ENCODE measurements at regions not wholly inside any gene's neighbourhood (a gene's known extent, or its start where the extent isn't known, plus 50 kb on each side); places are given as distances from the start of the nearest gene placed in this dataset.

DNA sequence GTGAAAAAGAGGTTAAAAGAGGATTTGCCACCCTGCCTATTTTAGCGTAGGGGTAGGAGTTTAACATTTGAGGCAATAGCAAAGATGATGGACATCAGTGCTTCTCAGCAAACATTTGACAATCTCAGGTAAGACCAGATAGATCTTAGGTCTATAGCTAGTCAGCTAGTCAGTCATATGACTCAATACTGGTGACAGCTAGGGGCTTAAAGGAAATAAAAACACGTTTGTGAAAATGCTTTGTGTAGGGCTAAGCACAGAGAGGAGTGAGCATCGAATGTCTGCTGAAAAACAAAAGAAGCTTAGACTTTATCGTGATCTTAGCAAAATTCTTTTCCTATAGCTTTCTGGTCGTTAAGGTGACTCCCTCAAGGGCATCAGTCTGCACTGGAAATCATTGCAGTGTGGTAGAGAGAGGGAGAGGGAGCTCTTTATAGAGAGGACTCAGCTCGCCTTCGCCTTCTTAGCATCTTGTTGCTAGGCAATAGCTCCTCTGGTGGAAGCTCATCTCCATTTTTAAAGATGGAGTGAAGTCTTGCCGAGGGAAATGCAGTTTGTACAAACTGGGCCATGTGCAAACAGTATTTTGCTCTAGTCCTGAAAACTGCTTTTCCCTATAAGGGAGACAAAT, 62.8 kb upstream of the SLC38A11 start:
- no peak for TF ChIP-seq POLR2A (IDR thresholded peaks at IDR 0.05; ENCODE audit: low read depth, low read length)
- no peak for TF ChIP-seq TAF1 (IDR thresholded peaks at IDR 0.05; ENCODE audit: borderline replicate concordance, low read depth, low read length)
